Natural killer cell (primary cell): ENCODE measurements at regions not wholly inside any gene's neighbourhood (a gene's known extent, or its start where the extent isn't known, plus 50 kb on each side); places are given as distances from the start of the nearest gene placed in this dataset.

Experiments used
- ATAC-seq, 3 donors: fragments of 150-1000 bp in 2 of 3; fragments of 200-7000 bp in 1 of 3; cut with Tn5 transposase; 1 replicate in 1 of 3; 2 replicates in 2 of 3; pipeline ENCODE4 v1.10.0; 2021; ENCODE audit warnings: mild to moderate bottlenecking in 2 of 3, moderate library complexity in 2 of 3
- DNase-seq, 2 donors: peaks; one replicate each; pipeline versions ENCODE4 v3.0.0 to v3.0.0-alpha.2; 2013 to 2021; ENCODE audit warnings: mixed read lengths in 1 of 2
- H3K27ac ChIP-seq: one replicate; pipeline ENCODE4 v1.5.1; 2013; ENCODE audit warnings: mild to moderate bottlenecking, low read length
- H3K27me3 ChIP-seq: one replicate; pipeline ENCODE4 v1.6.1; 2013; ENCODE audit warnings: low read length; ENCODE audit not compliant: control insufficient read depth, insufficient read depth
- H3K36me3 ChIP-seq: one replicate; pipeline ENCODE4 v1.6.1; 2013; ENCODE audit warnings: low read length; ENCODE audit not compliant: control insufficient read depth, insufficient read depth
- H3K4me1 ChIP-seq: one replicate; pipeline ENCODE4 v1.6.1; 2013; ENCODE audit warnings: low read length; ENCODE audit not compliant: control insufficient read depth, insufficient read depth
- H3K4me3 ChIP-seq: one replicate; pipeline ENCODE4 v1.5.1; 2013; ENCODE audit warnings: low read length
- H3K9me3 ChIP-seq: one replicate; pipeline ENCODE4 v1.6.1; 2013; ENCODE audit warnings: low read length; ENCODE audit not compliant: control insufficient read depth, insufficient read depth
- H3K27ac Mint-ChIP-seq, 2 donors: one replicate each; pipeline ENCODE4 v1.8.0; 2022; ENCODE audit warnings: mild to moderate bottlenecking in 2 of 2, mixed read lengths in 2 of 2, moderate library complexity in 1 of 2
- H3K27me3 Mint-ChIP-seq, 2 donors: one replicate each; pipeline ENCODE4 v1.8.0; 2022; ENCODE audit warnings: low read depth in 2 of 2, mixed read lengths in 2 of 2
- H3K36me3 Mint-ChIP-seq: one replicate; pipeline ENCODE4 v1.8.0; 2022; ENCODE audit warnings: mixed read lengths
- H3K4me1 Mint-ChIP-seq, 2 donors: one replicate each; pipeline ENCODE4 v1.8.0; 2022; ENCODE audit warnings: mixed read lengths in 2 of 2
- H3K4me3 Mint-ChIP-seq: one replicate; pipeline ENCODE4 v1.8.0; 2022; ENCODE audit warnings: mild to moderate bottlenecking, moderate library complexity, mixed read lengths
- H3K9me3 Mint-ChIP-seq, 2 donors: one replicate each; pipeline ENCODE4 v1.8.0; 2022; ENCODE audit warnings: mixed read lengths in 2 of 2
- WGBS: methylation state at CpG from one replicate; pipeline ENCODE4 v1.1.7; 2013; ENCODE audit warnings: missing lambda C conversion rate; ENCODE audit not compliant: insufficient coverage; 5-methylcytosine and 5-hydroxymethylcytosine counted together
- intact Hi-C: fragments of 100-400 bp; cut with micrococcal nuclease; formaldehyde crosslinking; loops from one replicate; pipeline ENCODE4 v1.14.2; 2022
- TF ChIP-seq, protein P1 (sequence below): fragments of 200-600 bp; IDR thresholded peaks from one replicate; pipeline ENCODE4 v1.8.0; 2022; ENCODE audit warnings: antibody characterized with exemption

GRCh38 chr11:2083411-2083810, 55.8 kb downstream of the IGF2 start:
- no peak overlapping the region for H3K4me3 ChIP-seq
- Mint-ChIP-seq H3K27ac (no peak overlapping the region), H3K4me3 (no peak overlapping the region), H3K4me1 (no peaks in the 10 kb centered on the region), H3K27me3 (peaks cover 13 to 20% of the 10 kb centered on the region in 2 donors), H3K36me3 (peaks cover 7% of the 10 kb centered on the region), H3K9me3 (no peaks in the 10 kb centered on the region)
- no peaks in the 10 kb centered on the region for H3K36me3 ChIP-seq
- intact Hi-C loops: no loop called here
- H3K9me3 ChIP-seq: no peaks in the 10 kb centered on the region
- H3K27me3 ChIP-seq: no peaks in the 10 kb centered on the region
- no peak overlapping the region for H3K27ac ChIP-seq
- TF ChIP-seq, protein P1, sequence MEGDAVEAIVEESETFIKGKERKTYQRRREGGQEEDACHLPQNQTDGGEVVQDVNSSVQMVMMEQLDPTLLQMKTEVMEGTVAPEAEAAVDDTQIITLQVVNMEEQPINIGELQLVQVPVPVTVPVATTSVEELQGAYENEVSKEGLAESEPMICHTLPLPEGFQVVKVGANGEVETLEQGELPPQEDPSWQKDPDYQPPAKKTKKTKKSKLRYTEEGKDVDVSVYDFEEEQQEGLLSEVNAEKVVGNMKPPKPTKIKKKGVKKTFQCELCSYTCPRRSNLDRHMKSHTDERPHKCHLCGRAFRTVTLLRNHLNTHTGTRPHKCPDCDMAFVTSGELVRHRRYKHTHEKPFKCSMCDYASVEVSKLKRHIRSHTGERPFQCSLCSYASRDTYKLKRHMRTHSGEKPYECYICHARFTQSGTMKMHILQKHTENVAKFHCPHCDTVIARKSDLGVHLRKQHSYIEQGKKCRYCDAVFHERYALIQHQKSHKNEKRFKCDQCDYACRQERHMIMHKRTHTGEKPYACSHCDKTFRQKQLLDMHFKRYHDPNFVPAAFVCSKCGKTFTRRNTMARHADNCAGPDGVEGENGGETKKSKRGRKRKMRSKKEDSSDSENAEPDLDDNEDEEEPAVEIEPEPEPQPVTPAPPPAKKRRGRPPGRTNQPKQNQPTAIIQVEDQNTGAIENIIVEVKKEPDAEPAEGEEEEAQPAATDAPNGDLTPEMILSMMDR: no peak
- no peak for ATAC-seq
- no peak for DNase-seq
- whole genome bisulfite sequencing: 90% methylated on average over 17 of the region's 17 CpGs
- H3K4me1 ChIP-seq: no peaks in the 10 kb centered on the region

DNA sequence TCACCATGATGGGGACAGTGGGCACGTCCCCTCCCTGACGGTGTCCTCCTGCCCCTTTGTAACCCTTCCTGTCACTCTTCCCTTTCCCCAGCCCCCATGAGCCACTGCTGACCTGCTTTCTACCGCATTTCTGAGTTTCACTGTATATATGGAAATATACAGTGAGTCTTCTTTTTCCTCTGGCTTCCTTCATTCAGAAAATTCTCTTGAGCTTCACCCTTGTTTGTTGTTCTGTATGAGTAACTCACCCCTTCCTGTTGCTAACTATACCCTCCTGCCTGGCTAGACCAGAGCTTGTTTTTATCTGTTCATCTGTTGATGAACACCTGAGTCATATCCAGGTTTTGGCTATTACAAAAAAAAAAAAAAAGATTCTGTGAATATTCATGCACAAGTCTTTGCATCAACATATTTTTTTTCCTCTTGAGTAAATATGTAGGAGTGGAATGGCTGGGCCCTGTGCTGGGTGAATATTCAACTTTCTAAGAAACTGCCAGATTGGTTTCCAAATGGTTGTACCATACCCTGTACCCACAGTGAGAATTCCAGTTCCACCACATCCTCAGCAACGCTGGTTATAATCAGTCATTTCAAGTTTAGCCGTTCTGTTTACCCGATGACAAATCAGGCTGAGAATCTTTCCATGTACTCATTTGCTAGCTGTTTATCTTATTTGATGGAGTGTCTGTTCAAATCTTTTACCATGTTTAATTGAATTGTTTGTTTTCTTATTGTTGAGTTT, 62.0 kb downstream of the IGF2 start:
- Histone ChIP-seq H3K27me3 (no peaks in the 10 kb centered on the region), H3K9me3 (no peaks in the 10 kb centered on the region), H3K27ac (no peak overlapping the region), H3K4me1 (no peaks in the 10 kb centered on the region), H3K36me3 (no peaks in the 10 kb centered on the region), H3K4me3 (no peak overlapping the region)
- H3K4me3 Mint-ChIP-seq: no peak overlapping the region
- 79% methylated on average over 5 of the region's 6 CpGs for WGBS
- H3K27me3 Mint-ChIP-seq: peaks cover 0 to 16% of the 10 kb centered on the region in 2 donors
- H3K4me1 Mint-ChIP-seq: no peaks in the 10 kb centered on the region
- no peak overlapping the region for H3K27ac Mint-ChIP-seq
- H3K36me3 Mint-ChIP-seq: no peaks in the 10 kb centered on the region
- ATAC-seq (no peak), DNase-seq (no peak)
- no peaks in the 10 kb centered on the region for H3K9me3 Mint-ChIP-seq
- intact Hi-C loops: no loop called here
- TF ChIP-seq, protein P1: no peak

- no peak overlapping the region for H3K27ac Mint-ChIP-seq
- intact Hi-C loops: no loop called here
These were observed 62.7 kb downstream of the IGF2 start for GRCh38 chr11:2076441-2076840.

More at GRCh38 chr11:2076441-2076840, 62.7 kb downstream of the IGF2 start:
- ATAC-seq (no peak), DNase-seq (no peak)
- Histone ChIP-seq H3K36me3 (no peaks in the 10 kb centered on the region), H3K4me3 (no peak overlapping the region), H3K27ac (no peak overlapping the region), H3K9me3 (no peaks in the 10 kb centered on the region), H3K4me1 (no peaks in the 10 kb centered on the region), H3K27me3 (no peaks in the 10 kb centered on the region)
- TF ChIP-seq, protein P1: no peak
- Mint-ChIP-seq H3K4me3 (no peak overlapping the region), H3K9me3 (no peaks in the 10 kb centered on the region), H3K36me3 (no peaks in the 10 kb centered on the region), H3K27me3 (peaks cover 0 to 18% of the 10 kb centered on the region in 2 donors), H3K4me1 (no peaks in the 10 kb centered on the region)
- WGBS: 89% methylated on average over 7 of the region's 7 CpGs
